GM21786 (cell line): ENCODE measurements at regions not wholly inside any gene's neighbourhood (a gene's known extent, or its start where the extent isn't known, plus 50 kb on each side); places are given as distances from the start of the nearest gene placed in this dataset.

Experiments
- ATAC-seq: cut with Tn5 transposase; IDR thresholded peaks from one replicate; pipeline ENCODE4 v1.9.1; 2021; ENCODE audit not compliant: unreplicated experiment

DNA sequence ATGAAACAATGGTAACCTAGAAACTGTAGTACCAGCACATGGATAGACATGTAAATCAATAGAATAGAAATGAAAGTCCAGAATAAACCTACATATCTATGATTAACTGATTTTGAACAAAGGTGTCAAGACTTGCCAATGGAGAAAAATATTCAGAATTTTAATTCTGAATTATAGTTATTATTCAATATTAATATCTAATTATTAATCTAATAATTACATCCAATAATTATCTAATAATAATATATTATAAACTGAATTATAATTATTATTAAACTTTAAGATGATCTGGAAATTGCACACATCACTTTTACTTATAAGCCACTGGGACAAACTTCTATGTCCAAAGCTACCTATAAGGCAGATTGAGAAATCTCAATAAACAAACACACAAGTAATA, 1365.2 kb upstream of the ADGRL3 start:
- ATAC-seq, result no peak

DNA sequence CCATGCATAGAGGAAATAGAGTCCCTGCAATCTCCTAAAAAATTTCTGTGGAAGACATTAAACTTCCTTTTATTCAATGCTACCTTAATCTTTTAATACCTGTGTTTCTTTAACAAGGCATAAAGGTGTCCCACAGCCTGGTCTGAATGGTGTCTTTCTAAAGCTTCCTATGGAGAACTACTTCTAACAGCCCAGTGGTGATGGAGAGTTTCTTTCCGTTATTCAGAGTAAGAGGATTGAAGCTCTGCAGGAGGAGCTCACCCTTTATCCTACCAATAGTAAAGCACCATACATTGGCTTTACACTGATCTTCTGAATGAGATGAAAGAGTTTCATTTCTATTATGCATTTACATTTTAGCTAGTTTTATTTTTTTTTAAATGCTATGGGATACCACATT, 1362.4 kb upstream of the ADGRL3 start:
- ATAC-seq, result no peak

DNA sequence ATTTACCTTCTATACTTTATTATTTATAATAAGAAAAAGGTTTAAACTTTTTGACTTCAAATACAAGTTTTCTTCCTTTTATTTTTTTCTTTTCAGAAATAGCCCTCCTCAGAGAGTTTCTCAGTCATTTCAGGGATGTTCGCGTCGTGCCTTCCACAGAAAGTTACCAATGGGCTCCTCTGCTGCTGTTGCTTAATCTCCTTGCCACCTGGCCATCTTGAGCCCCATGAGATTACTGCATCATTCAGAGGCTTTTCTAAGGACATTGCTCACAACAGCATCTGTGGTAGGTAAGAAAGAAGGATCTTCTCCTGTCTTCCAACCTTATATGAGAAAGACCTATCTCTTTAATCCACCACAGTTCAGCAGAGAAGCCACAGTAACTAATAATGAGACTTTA, 1361.9 kb upstream of the ADGRL3 start:
- no peak for ATAC-seq

DNA sequence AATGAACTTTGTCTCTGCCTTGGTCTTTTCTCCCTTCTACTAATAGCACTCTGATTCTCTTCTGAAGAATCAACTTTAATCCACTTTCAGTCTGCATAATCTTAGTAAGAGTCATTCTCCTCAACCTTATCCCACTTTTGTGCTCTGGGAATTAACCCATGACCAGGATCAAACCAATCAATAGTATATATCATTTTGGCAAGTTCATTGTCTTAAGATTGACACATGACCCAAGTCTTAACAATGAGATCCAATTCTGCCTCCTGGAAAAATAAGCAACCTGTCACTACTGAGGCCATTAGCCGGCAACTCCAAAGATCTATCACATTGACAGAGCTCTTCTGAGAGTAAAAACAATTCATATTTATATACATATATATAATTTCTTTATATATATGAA, 1358.4 kb upstream of the ADGRL3 start:
- ATAC-seq, result no peak

DNA sequence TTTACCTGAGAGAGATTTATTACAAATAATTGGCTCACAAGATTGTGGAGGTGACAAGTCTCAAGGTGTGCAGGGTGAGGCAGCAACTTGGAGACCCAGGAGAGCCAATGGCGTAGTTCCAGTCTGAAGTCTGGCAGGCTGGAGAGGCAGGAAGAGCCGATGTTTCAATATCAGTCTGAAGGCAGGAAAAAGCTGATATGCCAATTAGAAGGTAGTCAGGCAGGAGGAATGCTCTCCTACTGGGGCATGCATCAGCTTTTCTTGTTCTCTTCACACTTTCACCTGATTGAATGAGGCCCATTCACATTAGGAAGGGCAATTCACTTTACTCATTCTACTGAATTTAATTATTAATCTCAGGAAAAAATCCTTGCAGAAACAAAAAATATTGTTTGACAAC, 1351.7 kb upstream of the ADGRL3 start:
- ATAC-seq, result no peak

DNA sequence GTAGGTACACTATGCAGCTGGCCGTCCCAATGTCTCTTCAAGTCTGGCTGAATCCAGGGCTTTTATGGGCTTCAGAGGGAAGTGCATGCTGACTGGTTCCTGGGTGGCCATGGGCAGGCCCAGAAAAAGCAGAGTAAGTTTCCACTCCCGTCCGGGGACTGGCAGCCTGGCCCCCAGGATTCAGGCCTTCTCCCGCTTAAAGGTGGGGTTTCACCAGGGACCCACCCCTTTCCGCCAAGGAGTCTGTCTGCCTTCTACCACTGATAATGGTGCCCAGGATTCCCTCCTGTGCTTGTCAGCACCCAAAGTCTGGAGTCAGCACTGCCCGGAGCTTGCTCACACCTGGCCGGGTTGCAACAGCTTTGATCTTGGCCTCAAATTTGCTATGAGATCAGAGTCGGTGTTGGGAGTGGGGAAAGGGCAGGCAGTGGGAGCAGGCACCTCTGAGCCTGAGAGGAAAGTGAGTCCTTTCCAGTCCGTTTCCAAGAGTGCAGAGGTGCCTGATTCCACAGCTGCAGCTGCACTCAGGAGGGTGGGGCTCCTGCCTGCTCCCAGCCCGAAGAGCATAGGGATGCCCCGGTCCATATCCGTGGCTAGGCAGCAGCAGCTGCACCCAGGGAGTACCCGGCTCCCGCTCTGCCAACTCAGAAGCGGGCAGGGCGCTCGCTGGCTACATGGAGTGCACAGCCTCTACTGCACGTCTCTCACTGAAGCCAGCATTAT, 1344.3 kb upstream of the ADGRL3 start:
- ATAC-seq, result no peak

DNA sequence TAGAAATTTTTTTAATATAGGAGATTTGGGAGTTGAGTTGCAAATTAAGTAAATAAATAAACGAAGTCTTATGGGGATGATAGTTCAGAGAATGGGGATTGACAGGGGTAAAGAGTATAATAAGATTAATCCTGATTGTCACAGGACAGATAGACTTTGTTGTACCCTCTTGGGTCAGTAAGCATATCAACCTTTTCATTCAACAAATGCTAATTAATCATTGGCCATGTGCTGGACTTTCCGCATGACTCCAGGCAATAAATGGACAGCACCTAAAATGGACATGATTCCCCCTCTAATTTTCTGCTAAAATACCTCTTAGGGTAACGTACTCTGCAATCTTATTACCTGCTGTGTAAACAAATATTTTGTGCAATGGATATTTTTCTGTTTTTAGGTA, 1331.1 kb upstream of the ADGRL3 start:
- no peak for ATAC-seq

DNA sequence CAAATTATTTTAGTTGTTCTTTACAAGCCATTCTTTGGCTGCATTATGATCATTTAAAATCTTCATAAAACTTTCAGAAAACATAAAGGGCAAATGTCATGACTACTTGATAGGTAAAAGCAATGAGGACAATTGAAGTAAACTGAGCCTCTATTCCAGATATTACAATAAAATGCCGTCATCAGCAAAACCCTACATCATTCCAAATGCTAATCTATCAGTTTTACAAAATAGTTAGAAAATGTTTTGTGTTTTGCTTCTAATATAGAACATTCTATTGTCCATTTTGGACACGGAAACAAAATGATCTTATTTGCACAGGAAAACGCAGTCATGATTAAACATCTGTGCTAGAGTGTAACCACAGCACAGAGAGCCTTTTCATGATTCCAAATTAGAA, 1330.6 kb upstream of the ADGRL3 start:
- ATAC-seq, result no peak

DNA sequence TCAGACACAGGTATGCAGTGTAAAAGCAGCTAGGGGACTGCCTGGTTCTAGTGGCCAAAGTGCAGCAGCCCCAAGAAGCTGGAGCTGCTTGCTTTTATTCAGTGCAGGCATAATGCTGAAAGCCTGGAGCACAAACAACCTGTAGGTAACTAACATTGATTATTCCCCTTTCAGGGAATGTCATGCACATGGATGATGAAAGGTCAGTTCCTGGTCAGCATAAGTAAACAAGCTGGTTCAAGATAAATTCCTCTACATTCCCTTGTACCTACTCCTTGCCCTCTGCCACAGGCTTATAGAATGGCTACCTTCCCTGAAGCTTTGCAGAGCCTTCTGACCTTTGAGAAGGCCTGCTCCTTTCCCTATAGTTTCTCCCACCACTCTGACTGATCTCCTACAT, 1318.5 kb upstream of the ADGRL3 start:
- no peak for ATAC-seq

DNA sequence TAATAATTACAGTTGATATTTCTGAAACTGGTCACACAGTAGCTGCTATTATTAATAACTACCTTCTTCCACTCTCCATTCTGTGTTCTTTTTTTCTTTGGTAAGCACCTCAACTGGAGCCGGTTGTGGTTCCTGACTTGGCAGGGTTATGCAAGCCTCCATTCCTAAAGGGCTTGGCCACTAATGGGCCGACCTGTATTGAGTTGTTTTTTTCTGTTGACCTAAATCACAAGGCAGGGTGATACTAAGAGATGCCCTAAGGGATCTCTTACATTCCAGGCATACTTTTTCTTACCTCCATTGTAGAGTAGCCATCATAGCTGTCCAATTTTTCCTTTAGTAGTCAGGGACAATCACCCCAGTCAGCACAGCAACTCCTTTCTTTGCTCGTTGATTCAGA, 1295.8 kb upstream of the ADGRL3 start:
- no peak for ATAC-seq

DNA sequence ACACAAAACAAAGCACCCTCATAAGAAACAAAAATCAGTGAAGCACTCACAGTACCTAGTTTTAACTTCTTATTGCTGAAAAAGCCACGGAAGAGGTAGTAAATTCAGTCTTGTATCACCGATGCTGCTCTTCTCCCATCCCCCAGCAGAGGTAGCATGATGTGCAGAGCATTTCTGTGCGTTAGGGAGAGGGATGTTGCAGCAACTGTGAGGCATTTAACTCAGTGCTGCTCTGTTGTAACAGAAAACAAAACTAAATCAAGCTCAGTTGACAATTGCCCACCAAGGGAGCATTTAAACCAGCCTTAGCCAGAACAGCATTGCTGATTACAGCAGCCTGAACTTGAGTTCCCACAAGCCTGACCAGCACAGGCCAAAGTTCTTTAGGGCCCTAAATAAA, 1279.7 kb upstream of the ADGRL3 start:
- ATAC-seq, result no peak

DNA sequence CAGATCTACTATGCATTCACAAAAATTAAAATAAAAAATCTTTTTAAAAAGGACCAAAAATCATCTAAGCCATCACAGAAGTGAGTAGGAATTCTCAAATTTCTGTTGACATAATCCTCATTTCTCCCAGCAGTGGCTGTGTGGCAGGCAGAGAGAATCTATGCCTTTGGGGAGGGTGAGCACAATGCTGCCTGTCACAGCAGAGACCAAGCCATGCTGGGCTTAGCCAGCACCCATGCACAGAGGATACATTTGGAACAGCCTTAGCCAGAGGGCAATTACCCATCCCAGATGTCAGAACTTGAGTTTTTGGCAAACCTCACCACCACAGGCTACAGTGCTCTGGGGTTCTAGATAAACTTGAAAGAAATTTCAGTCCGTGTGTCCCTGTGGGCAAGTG, 1274.8 kb upstream of the ADGRL3 start:
- ATAC-seq, result no peak

DNA sequence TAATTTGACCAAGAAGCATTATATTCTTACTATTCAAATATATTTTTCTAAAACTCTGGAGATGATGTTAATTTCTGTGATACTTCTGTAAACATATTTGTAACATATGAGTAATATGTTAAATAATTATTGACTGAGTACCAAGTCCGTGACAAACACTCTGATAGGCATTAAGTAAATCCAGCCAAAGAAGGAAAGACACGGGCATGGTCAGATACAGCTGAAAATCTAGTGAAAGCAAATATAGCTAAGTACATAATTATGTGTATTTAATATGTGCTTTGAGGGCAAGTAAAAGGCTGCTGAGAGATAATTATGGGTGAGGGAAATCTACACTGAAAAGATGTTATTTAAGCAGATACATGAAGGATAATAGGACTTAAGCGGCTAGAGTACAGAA, 1263.6 kb upstream of the ADGRL3 start:
- ATAC-seq, result no peak

DNA sequence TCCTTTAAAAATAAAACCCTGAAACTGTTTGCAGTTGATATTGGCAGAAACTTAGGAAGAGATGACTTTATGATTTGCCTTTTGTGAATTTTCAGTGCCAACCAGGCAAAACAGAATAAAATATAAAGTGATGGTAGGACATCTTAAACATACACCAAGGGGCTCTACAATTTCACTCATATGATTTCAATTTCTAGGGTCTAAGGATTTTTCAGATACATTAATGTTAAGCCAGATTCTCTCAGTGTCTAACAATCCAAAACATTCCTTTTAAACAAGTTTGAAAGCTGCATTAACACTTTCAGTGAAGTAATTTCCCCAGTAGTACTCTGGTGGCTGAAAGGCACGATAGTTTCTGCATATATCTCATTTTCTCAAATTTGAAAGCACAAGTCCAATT, 1262.0 kb upstream of the ADGRL3 start:
- ATAC-seq, result no peak

DNA sequence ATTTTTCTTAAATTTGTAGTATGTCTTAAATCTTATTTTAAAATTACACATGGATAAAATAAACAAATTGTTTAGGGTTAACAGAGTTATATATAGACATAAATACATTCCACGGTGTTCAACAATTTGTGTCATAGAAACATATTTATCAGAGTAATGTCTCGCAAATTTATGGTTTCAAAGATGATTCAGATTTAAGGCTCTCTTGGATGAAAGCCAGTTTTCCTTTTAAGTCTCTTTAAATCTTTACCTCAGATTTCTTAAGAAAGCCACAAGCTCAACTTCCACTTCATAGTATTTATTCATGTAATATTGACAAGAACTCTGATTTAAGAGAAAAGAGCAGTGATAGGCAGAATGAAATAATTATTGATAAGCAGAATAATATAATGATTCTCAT, 1254.8 kb upstream of the ADGRL3 start:
- ATAC-seq, result no peak

DNA sequence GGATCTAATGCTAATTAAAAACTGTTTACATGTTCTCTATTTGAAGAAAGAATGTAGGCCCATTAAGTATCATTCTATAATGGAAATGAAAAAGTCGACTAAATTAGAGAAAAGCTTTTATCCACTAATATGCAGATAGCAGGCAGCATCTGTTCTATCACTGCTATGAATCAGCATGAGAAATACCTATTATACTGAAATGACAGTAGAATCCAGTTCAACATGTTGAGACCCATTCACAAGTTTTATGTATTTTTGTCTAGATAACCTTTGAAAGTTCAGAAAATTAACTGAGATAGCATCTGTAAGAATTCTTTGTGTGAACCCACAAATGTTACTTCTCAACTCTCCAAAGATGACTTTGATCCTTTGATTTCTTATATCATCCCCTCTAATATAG, 1254.4 kb upstream of the ADGRL3 start:
- no peak for ATAC-seq

DNA sequence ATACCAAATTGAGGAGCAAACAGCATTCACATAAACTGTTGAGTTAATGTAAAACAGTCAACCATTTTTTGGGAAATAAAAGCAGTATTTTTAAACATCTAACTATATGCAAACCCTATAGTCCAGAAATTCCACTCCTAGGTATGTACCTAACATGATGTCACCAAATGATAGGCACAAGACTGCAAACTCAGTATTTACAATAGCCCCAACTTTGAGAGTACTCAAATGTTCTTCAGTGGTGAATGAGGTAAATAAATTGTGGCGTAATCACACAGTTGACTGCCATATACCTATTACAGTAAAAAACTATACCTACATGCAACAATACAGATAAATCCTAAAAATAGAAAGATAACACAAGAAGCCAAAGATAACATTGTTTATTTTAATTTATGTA, 1243.8 kb upstream of the ADGRL3 start:
- ATAC-seq, result no peak

DNA sequence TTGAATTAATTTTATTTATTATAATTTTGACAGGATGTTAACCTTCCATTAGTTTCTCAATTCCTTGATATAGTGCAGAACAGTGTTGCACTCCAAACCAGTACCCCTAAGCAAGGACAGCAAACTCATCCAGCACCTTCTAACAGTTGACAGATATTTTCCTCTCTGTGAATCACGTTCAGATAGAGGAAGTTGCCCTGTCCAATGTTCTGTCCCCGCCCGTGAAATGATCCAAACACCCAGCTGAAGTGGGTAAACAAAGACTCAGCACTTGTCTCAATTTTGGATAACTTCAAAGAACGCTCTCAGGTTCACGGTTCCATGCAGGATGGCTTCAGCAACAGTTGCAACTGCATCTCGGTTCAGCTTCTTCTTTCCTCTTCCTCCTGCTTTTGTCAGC, 1240.0 kb upstream of the ADGRL3 start:
- no peak for ATAC-seq

DNA sequence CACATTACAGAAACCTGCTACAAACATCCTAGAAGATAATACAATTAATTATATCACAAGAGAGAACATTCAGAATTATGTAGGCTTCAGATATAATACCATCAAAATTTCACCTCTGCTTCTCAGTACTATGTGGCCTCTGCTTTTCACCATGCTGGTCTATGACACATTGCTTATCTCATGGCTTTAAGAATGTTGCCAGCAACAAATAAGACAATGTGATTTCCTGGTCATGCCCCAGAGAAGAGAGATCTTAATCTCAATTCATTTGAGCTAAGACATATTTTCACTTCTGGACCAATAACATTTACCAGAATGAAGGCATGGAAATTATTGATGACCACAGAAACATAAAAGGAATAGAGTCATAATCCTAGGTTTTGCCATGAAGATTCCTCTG, 1233.4 kb upstream of the ADGRL3 start:
- no peak for ATAC-seq

DNA sequence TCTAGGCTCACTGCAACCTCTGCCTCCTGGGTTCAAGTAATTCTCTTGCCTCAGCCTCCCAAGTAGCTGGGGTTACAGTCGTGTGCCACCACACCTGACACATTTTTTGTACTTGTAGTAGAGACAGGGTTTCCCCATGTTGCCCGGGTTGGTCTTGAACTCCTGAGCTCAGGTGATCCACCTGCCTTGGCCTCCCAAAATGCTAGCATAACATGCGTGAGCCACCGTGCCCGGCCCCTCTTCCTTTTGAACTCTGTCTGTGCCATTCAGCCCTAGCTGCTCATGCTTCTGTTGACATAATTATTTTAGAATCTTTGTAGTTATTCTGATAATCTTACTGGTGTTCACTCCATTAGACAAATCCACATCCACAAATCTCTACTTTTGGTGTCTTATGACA, 1231.3 kb upstream of the ADGRL3 start:
- no peak for ATAC-seq

DNA sequence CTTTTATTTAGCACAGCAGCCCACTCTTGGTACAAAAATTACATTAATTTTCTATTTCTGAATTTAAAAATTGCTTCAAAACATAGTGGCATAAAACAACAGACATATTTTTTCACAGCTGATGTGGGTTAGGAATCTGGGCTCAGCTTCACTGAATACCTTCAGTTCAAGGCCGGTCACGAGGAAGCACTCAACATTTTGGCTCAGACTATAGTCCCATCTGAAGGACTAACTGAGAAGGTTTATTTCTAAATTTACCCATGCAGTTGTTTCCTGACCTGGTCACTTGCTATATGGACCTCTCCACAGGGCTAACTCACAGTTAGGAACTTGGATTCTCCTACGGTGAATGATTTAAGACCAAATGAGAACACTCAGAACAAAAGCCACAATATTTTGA, 1230.2 kb upstream of the ADGRL3 start:
- ATAC-seq, result no peak

DNA sequence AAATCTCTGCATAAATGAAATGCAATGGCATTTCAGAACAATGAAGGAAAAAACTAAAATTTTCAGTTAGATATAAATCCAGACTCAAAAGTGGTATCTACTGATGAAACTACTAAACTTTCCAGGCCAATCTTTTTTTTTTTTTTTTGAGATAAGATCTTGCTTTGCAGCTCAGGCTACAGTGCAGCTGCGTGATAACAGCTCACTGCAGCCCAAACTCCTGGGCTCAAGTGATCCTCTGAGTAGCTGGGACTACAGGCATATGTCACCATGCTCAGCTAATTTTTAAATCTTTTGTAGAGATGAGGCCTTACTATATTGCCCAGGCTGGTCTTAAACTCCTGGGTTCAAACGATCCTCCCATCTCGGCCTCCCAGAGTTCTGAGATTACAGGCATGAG, 1228.2 kb upstream of the ADGRL3 start:
- no peak for ATAC-seq

DNA sequence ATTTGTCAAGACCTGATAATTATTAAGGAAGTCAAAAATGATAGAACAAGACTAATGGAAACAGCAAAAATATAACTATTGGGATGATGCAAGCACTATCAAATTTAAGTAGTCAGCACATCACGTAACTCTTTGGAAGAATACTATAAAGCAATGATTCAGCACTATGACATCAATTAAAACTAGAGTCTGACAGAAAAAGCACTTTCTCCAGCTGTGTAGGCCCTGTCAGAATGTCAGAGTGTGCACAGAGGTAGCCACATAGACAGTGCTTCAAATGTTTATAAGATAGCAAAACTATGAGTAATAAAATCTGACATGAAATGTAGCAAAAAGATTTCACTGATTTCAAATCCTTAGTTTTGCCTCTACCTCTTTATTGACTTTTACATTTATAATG, 1226.6 kb upstream of the ADGRL3 start:
- ATAC-seq, result no peak

DNA sequence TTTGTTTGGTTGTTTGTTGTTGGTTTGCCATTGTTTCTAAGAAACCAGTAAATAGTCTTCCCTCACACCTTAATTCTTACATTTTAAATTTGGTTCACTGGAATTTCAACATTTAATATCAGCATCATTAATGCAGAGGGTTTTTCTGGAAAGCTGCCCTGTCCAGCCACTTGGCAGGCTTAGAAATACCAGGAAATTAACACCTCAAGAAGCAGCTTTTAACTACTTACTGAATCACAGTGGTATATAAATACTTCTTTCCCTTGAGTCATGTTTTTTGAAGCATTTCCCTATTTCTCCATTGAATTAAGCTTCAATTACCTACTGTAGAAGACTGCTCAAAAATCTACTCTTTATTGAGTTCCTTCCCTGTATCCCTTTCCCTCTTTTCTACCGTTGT, 1221.1 kb upstream of the ADGRL3 start:
- no peak for ATAC-seq
